ENCODE measurements at regions not wholly inside any gene's neighbourhood (a gene's known extent, or its start where the extent isn't known, plus 50 kb on each side); places are given as distances from the start of the nearest gene placed in this dataset.
A peak's percentile ranks its signal among the peaks of the same experiment; 100 is the strongest.
"Not testable (repeated sequence)": the region's sequence is repeated elsewhere in the genome, so short reads cannot be mapped to it uniquely, and the experiment has no call there.

- Histone ChIP-seq H3K27ac (no peak overlapping the region), H3K4me1 (replicated peaks in 1 of 2) (peaks cover 0 to 10% of the 10 kb centered on the region in 2 donors), H3K4me3 (no peak overlapping the region)
- 0 to 95% (median 45%) methylated on average over 1 to 3 of the region's 4 CpGs; no CpG with 5 or more reads in 4 of the 10 experiments for whole genome bisulfite sequencing, 10 experiments
- ATAC-seq (replicated peaks in 6 of 8): no peak
- in situ Hi-C loops (cut with MboI; ENCODE audit: low pct_unique_long_range_greater_than_20kb in 2 of 9, low sequenced_read_pairs in 9 of 9, unreplicated experiment in 9 of 9): no loop called here
Measured at GRCh38 chr2:3899536-3900155, 196.3 kb downstream of the DCDC2C start.

GRCh38 chr2:3902131-3902530 lies 198.8 kb downstream of the DCDC2C start:
- WGBS, 10 experiments: 0 to 100% (median 82%) methylated on average over 1 to 7 of the region's 8 CpGs; no CpG with 5 or more reads in 1 of the 10 experiments
- in situ Hi-C loops (cut with MboI; ENCODE audit: low pct_unique_long_range_greater_than_20kb in 2 of 9, low sequenced_read_pairs in 9 of 9, unreplicated experiment in 9 of 9): no loop called here
- no peak for ATAC-seq (replicated peaks in 6 of 8)
- no peak overlapping the region for H3K4me3 ChIP-seq
- no peak overlapping the region for H3K27ac ChIP-seq
- H3K4me1 ChIP-seq (replicated peaks in 1 of 2): peaks cover 0 to 10% of the 10 kb centered on the region in 2 donors

GRCh38 chr2:3904061-3904460 lies 200.7 kb downstream of the DCDC2C start:
- no peak for ATAC-seq (replicated peaks in 6 of 8)
- in situ Hi-C loops (cut with MboI; ENCODE audit: low pct_unique_long_range_greater_than_20kb in 2 of 9, low sequenced_read_pairs in 9 of 9, unreplicated experiment in 9 of 9): no loop called here

GRCh38 chr2:3908498-3908897 lies 205.1 kb downstream of the DCDC2C start:
- WGBS, 10 experiments: 83 to 100% methylated on average over 1 of the region's 1 CpG; no CpG with 5 or more reads in 8 of the 10 experiments

More at GRCh38 chr2:3904061-3904460, 200.7 kb downstream of the DCDC2C start:
- Histone ChIP-seq H3K27ac (no peak overlapping the region), H3K4me1 (replicated peaks in 1 of 2) (peaks cover 0 to 10% of the 10 kb centered on the region in 2 donors), H3K4me3 (no peak overlapping the region)
- 13 to 91% (median 62%) methylated on average over 1 to 6 of the region's 6 CpGs for WGBS, 10 experiments

GRCh38 chr2:3911882-3912455 lies 208.6 kb downstream of the DCDC2C start:
- Histone ChIP-seq H3K4me3 (no peak overlapping the region), H3K4me1 (replicated peaks in 1 of 2) (peaks cover 10 to 32% of the 10 kb centered on the region in 2 donors), H3K27ac (peak overlapping the region in 1 of 2 donors; percentile 30)
- peak in 4 of 8 experiments; percentile 17 to 69 (median 60) for ATAC-seq (replicated peaks in 6 of 8)
- 8 to 100% (median 32%) methylated on average over 1 to 12 of the region's 13 CpGs for WGBS, 10 experiments
- in situ Hi-C loops (cut with MboI; ENCODE audit: low pct_unique_long_range_greater_than_20kb in 2 of 9, low sequenced_read_pairs in 9 of 9, unreplicated experiment in 9 of 9): no loop called here

More at GRCh38 chr2:3908498-3908897, 205.1 kb downstream of the DCDC2C start:
- H3K4me1 ChIP-seq (replicated peaks in 1 of 2): peaks cover 10 to 25% of the 10 kb centered on the region in 2 donors
- in situ Hi-C loops (cut with MboI; ENCODE audit: low pct_unique_long_range_greater_than_20kb in 2 of 9, low sequenced_read_pairs in 9 of 9, unreplicated experiment in 9 of 9); H3K4me3 ChIP-seq; H3K27ac ChIP-seq; ATAC-seq (replicated peaks in 6 of 8): not testable (repeated sequence)

- in situ Hi-C loops (cut with MboI; ENCODE audit: low pct_unique_long_range_greater_than_20kb in 2 of 9, low sequenced_read_pairs in 9 of 9, unreplicated experiment in 9 of 9): no loop called here
- Histone ChIP-seq H3K4me3 (no peak overlapping the region), H3K27ac (peak overlapping the region in 1 of 2 donors; percentile 28), H3K4me1 (replicated peaks in 1 of 2) (peaks cover 10 to 32% of the 10 kb centered on the region in 2 donors)
- 0 to 85% (median 14%) methylated on average over 2 to 12 of the region's 12 CpGs; no CpG with 5 or more reads in 1 of the 10 experiments for WGBS, 10 experiments
- ATAC-seq (replicated peaks in 6 of 8): peak in 2 of 8 experiments; percentile 7 to 32
Measured at GRCh38 chr2:3913166-3913565, 209.8 kb downstream of the DCDC2C start.

- no peak overlapping the region for H3K4me3 ChIP-seq
- peaks cover 10 to 32% of the 10 kb centered on the region in 2 donors for H3K4me1 ChIP-seq (replicated peaks in 1 of 2)
- WGBS, 10 experiments: 7 to 100% (median 53%) methylated on average over 1 to 3 of the region's 3 CpGs; no CpG with 5 or more reads in 4 of the 10 experiments
- in situ Hi-C loops (cut with MboI; ENCODE audit: low pct_unique_long_range_greater_than_20kb in 2 of 9, low sequenced_read_pairs in 9 of 9, unreplicated experiment in 9 of 9): no loop called here
- ATAC-seq (replicated peaks in 6 of 8): peak in 3 of 8 experiments; percentile 24 to 61 (median 59)
- no peak overlapping the region for H3K27ac ChIP-seq
Measured at GRCh38 chr2:3914241-3914640, 210.9 kb downstream of the DCDC2C start.

- no peak overlapping the region for H3K4me3 ChIP-seq
- in situ Hi-C loops (cut with MboI; ENCODE audit: low pct_unique_long_range_greater_than_20kb in 2 of 9, low sequenced_read_pairs in 9 of 9, unreplicated experiment in 9 of 9): no loop called here
- H3K4me1 ChIP-seq (replicated peaks in 1 of 2): no peaks in the 10 kb centered on the region
- no peak for ATAC-seq (replicated peaks in 6 of 8)
- 13 to 100% (median 26%) methylated on average over 1 to 5 of the region's 5 CpGs; no CpG with 5 or more reads in 4 of the 10 experiments for WGBS, 10 experiments
- no peak overlapping the region for H3K27ac ChIP-seq
Measured at GRCh38 chr2:3927031-3927430, 223.7 kb downstream of the DCDC2C start.

- ATAC-seq (replicated peaks in 6 of 8): peak in 1 of 8 experiments; percentile 92
- in situ Hi-C loops (cut with MboI; ENCODE audit: low pct_unique_long_range_greater_than_20kb in 2 of 9, low sequenced_read_pairs in 9 of 9, unreplicated experiment in 9 of 9): no loop called here
- no peaks in the 10 kb centered on the region for H3K4me1 ChIP-seq (replicated peaks in 1 of 2)
- 0 to 100% (median 33%) methylated on average over 1 to 3 of the region's 3 CpGs; no CpG with 5 or more reads in 1 of the 10 experiments for WGBS, 10 experiments
- H3K4me3 ChIP-seq: no peak overlapping the region
- no peak overlapping the region for H3K27ac ChIP-seq
Measured at GRCh38 chr2:3929374-3929773, 226.0 kb downstream of the DCDC2C start.

- no peak for ATAC-seq (replicated peaks in 6 of 8)
- no peak overlapping the region for H3K4me3 ChIP-seq
- no peak overlapping the region for H3K27ac ChIP-seq
- 10 to 100% (median 54%) methylated on average over 1 to 7 of the region's 8 CpGs; no CpG with 5 or more reads in 2 of the 10 experiments for WGBS, 10 experiments
- in situ Hi-C loops (cut with MboI; ENCODE audit: low pct_unique_long_range_greater_than_20kb in 2 of 9, low sequenced_read_pairs in 9 of 9, unreplicated experiment in 9 of 9): no loop called here
- H3K4me1 ChIP-seq (replicated peaks in 1 of 2): no peaks in the 10 kb centered on the region
Measured at GRCh38 chr2:3930246-3930645, 226.9 kb downstream of the DCDC2C start.

- in situ Hi-C loops (cut with MboI; ENCODE audit: low pct_unique_long_range_greater_than_20kb in 2 of 9, low sequenced_read_pairs in 9 of 9, unreplicated experiment in 9 of 9): no loop called here
- WGBS, 10 experiments: 0 to 80% (median 45%) methylated on average over 1 to 2 of the region's 7 CpGs; no CpG with 5 or more reads in 6 of the 10 experiments
- ATAC-seq (replicated peaks in 6 of 8): peak in 3 of 8 experiments; percentile 26 to 87 (median 78)
Measured at GRCh38 chr2:3940661-3941060, 237.3 kb downstream of the DCDC2C start.

GRCh38 chr2:3942841-3943240 lies 239.5 kb downstream of the DCDC2C start:
- ATAC-seq (replicated peaks in 6 of 8): no peak
- peaks cover 2% of the 10 kb centered on the region in 2 donors for H3K4me1 ChIP-seq (replicated peaks in 1 of 2)
- 20 to 100% (median 80%) methylated on average over 1 to 11 of the region's 20 CpGs; no CpG with 5 or more reads in 5 of the 10 experiments for WGBS, 10 experiments
- in situ Hi-C loops (cut with MboI; ENCODE audit: low pct_unique_long_range_greater_than_20kb in 2 of 9, low sequenced_read_pairs in 9 of 9, unreplicated experiment in 9 of 9): no loop called here
- H3K4me3 ChIP-seq: no peak overlapping the region
- H3K27ac ChIP-seq: no peak overlapping the region

More at GRCh38 chr2:3940661-3941060, 237.3 kb downstream of the DCDC2C start:
- peaks cover 2% of the 10 kb centered on the region in 2 donors for H3K4me1 ChIP-seq (replicated peaks in 1 of 2)
- no peak overlapping the region for H3K27ac ChIP-seq
- H3K4me3 ChIP-seq: no peak overlapping the region

GRCh38 chr2:3944071-3944470 lies 240.7 kb downstream of the DCDC2C start:
- ATAC-seq (replicated peaks in 6 of 8): no peak
- Histone ChIP-seq H3K4me3 (no peak overlapping the region), H3K27ac (no peak overlapping the region), H3K4me1 (replicated peaks in 1 of 2) (peaks cover 2% of the 10 kb centered on the region in 2 donors)
- 0 to 91% (median 60%) methylated on average over 1 to 4 of the region's 4 CpGs; no CpG with 5 or more reads in 2 of the 10 experiments for WGBS, 10 experiments
- in situ Hi-C loops (cut with MboI; ENCODE audit: low pct_unique_long_range_greater_than_20kb in 2 of 9, low sequenced_read_pairs in 9 of 9, unreplicated experiment in 9 of 9): no loop called here

All from motor neuron (in vitro differentiated cells).